ENCODE measurements at regions not wholly inside any gene's neighbourhood (a gene's known extent, or its start where the extent isn't known, plus 50 kb on each side); places are given as distances from the start of the nearest gene placed in this dataset.

GRCh38 chr12:123062681-123063486, 82.4 kb downstream of the ARL6IP4 start:
- H3K27me3 ChIP-seq (ENCODE audit: insufficient read depth, low read depth, low read length), result no peaks in the 10 kb centered on the region
- H3K4me3 ChIP-seq (ENCODE audit: low read length), result no peak overlapping the region
- no peaks in the 10 kb centered on the region for H3K9me2 ChIP-seq (ENCODE audit: insufficient read depth, low read length)
- TF ChIP-seq POLR2AphosphoS5 (IDR thresholded peaks at IDR 0.05) (no peak), TAF1 (IDR thresholded peaks at IDR 0.05; ENCODE audit: low read depth) (no peak), REST (IDR thresholded peaks at IDR 0.05; ENCODE audit: borderline replicate concordance) (no peak), RAD21 (conservative IDR thresholded peaks at IDR 0.05) (no peak), EP300 (conservative IDR thresholded peaks at IDR 0.05; ENCODE audit: poor library complexity, severe bottlenecking) (no peak), CTCF (IDR thresholded peaks at IDR 0.05; ENCODE audit: poor library complexity, severe bottlenecking) (no peak), SMC3 (conservative IDR thresholded peaks at IDR 0.05; ENCODE audit: poor library complexity) (no peak), EZH2 (IDR thresholded peaks at IDR 0.05; ENCODE audit: borderline replicate concordance, insufficient read depth, low read length, poor library complexity, severe bottlenecking) (no peak), MXI1 (conservative IDR thresholded peaks at IDR 0.05; ENCODE audit: poor library complexity, severe bottlenecking) (no peak)
- no peaks in the 10 kb centered on the region for H4K20me1 ChIP-seq (ENCODE audit: insufficient read depth)
- H3F3A ChIP-seq (ENCODE audit: insufficient read depth, low read length, poor library complexity, severe bottlenecking), result no peaks in the 10 kb centered on the region
- H3K9ac ChIP-seq (ENCODE audit: low read length), result no peak overlapping the region
- no peaks in the 10 kb centered on the region for H3K79me2 ChIP-seq (replicated peaks; ENCODE audit: insufficient read depth, low read length)
- H3K4me2 ChIP-seq (ENCODE audit: low read length), result no peak overlapping the region
- no peaks in the 10 kb centered on the region for H3K9me3 ChIP-seq (ENCODE audit: low read length)
- no peak overlapping the region for H2AFZ ChIP-seq (ENCODE audit: low read depth, low read length)
- H3K36me3 ChIP-seq (ENCODE audit: insufficient read depth, low read length), result no peaks in the 10 kb centered on the region
- H3K27ac ChIP-seq (ENCODE audit: low read length), result no peak overlapping the region

DNA sequence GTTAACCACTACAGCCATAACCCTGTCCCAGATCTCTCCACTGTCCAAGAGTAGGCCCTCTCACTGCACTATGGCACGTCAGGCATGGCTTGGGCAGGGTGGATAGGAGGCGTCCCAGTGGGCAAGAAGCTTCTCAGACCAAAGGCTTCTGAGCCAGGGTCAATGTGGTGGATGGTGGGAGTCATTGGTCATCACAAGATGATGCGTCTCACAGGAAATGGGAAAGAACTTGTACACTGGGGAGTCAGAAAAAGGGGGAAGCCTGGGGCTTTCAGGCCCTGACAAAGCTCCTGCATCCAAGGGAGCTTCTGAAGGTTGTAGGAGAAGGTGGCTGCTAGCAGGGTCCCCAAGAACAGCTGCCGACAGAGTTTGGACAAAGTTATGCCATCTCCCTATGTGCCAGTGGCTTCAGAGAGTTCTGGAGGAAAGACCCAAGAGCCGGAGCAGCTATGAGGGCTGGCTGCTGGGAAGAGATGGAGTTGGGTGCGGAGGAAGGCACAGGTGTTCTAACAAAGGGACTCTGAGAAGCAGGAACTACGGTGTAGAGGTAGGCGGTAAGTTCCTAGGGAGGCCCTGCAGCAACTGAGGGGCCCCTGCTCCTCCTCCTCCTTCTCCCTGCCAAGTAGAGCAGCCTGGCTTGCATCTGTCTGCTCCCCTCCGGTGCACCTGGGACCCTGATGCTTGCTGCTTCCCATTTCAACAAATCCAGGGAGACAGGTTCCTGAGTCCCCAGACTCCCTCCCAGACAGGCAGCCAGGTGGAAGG, 81.1 kb downstream of the ARL6IP4 start:
- TF ChIP-seq EP300 (conservative IDR thresholded peaks at IDR 0.05; ENCODE audit: poor library complexity, severe bottlenecking), result no peak
- TF ChIP-seq EZH2 (IDR thresholded peaks at IDR 0.05; ENCODE audit: borderline replicate concordance, insufficient read depth, low read length, poor library complexity, severe bottlenecking), result no peak
- no peak for TF ChIP-seq POLR2AphosphoS5 (IDR thresholded peaks at IDR 0.05)
- no peak for TF ChIP-seq RAD21 (conservative IDR thresholded peaks at IDR 0.05)
- TF ChIP-seq TAF1 (IDR thresholded peaks at IDR 0.05; ENCODE audit: low read depth), result no peak
- no peak for TF ChIP-seq REST (IDR thresholded peaks at IDR 0.05; ENCODE audit: borderline replicate concordance)
- TF ChIP-seq CTCF (IDR thresholded peaks at IDR 0.05; ENCODE audit: poor library complexity, severe bottlenecking), result no peak
- no peak for TF ChIP-seq MXI1 (conservative IDR thresholded peaks at IDR 0.05; ENCODE audit: poor library complexity, severe bottlenecking)
- TF ChIP-seq SMC3 (conservative IDR thresholded peaks at IDR 0.05; ENCODE audit: poor library complexity), result no peak
- H3K79me2 ChIP-seq (replicated peaks; ENCODE audit: insufficient read depth, low read length), result no peaks in the 10 kb centered on the region
- no peaks in the 10 kb centered on the region for H3K9me2 ChIP-seq (ENCODE audit: insufficient read depth, low read length)
- H3K27me3 ChIP-seq (ENCODE audit: insufficient read depth, low read depth, low read length), result no peaks in the 10 kb centered on the region
- H3K4me2 ChIP-seq (ENCODE audit: low read length), result no peak overlapping the region
- no peaks in the 10 kb centered on the region for H3K9me3 ChIP-seq (ENCODE audit: low read length)
- no peaks in the 10 kb centered on the region for H4K20me1 ChIP-seq (ENCODE audit: insufficient read depth)
- no peak overlapping the region for H3K9ac ChIP-seq (ENCODE audit: low read length)
- H3K36me3 ChIP-seq (ENCODE audit: insufficient read depth, low read length), result no peaks in the 10 kb centered on the region
- no peak overlapping the region for H3K4me3 ChIP-seq (ENCODE audit: low read length)
- no peak overlapping the region for H3K27ac ChIP-seq (ENCODE audit: low read length)
- no peak overlapping the region for H2AFZ ChIP-seq (ENCODE audit: low read depth, low read length)
- H3F3A ChIP-seq (ENCODE audit: insufficient read depth, low read length, poor library complexity, severe bottlenecking), result no peaks in the 10 kb centered on the region
